ENCODE measurements at regions not wholly inside any gene's neighbourhood (a gene's known extent, or its start where the extent isn't known, plus 50 kb on each side); places are given as distances from the start of the nearest gene placed in this dataset.

DNA sequence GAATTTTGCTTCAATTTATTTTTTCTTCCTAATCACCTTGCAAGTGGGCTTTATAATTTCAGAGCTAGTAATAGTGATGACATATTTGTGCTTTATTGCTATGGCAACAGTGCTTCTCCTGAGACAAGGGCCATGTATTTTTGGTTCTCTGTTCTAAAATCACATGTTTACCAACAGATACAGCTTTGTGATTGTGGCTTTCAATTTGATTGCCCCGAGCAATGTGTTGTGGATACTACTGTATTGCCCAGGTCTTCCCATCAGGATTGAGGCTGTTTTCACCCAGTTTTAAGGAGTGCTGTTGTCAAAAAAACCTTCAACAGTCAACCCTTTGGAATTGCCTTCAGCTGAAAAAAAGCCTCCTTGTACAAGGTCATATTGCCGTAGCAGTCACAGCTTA lies 841.4 kb upstream of the VRK2 start:
- no peaks in the 10 kb centered on the region for H3K79me2 ChIP-seq
- H3K4me2 ChIP-seq = no peak overlapping the region
- no peaks in the 10 kb centered on the region for H4K20me1 ChIP-seq (ENCODE audit: insufficient read depth, poor library complexity, severe bottlenecking)
- DNase-seq (ENCODE audit: low spot score) = no peak
- WGBS (ENCODE audit: low lambda C conversion rate, missing lambda C conversion rate) = 93% methylated on average over 2 of the region's 2 CpGs
- H2AFZ ChIP-seq = no peak overlapping the region
- no peaks in the 10 kb centered on the region for H3K36me3 ChIP-seq (replicated peaks; ENCODE audit: insufficient read depth, low read depth)
- no peak overlapping the region for H3K4me3 ChIP-seq
- H3K4me1 ChIP-seq (ENCODE audit: insufficient read depth) = no peaks in the 10 kb centered on the region
- TF ChIP-seq EZH2phosphoT487 (IDR thresholded peaks at IDR 0.05; ENCODE audit: low read depth, severe bottlenecking, unreplicated experiment) (no peak), EZH2 (IDR thresholded peaks at IDR 0.05; ENCODE audit: borderline replicate concordance) (no peak)
- TF ChIP-seq, protein P1, sequence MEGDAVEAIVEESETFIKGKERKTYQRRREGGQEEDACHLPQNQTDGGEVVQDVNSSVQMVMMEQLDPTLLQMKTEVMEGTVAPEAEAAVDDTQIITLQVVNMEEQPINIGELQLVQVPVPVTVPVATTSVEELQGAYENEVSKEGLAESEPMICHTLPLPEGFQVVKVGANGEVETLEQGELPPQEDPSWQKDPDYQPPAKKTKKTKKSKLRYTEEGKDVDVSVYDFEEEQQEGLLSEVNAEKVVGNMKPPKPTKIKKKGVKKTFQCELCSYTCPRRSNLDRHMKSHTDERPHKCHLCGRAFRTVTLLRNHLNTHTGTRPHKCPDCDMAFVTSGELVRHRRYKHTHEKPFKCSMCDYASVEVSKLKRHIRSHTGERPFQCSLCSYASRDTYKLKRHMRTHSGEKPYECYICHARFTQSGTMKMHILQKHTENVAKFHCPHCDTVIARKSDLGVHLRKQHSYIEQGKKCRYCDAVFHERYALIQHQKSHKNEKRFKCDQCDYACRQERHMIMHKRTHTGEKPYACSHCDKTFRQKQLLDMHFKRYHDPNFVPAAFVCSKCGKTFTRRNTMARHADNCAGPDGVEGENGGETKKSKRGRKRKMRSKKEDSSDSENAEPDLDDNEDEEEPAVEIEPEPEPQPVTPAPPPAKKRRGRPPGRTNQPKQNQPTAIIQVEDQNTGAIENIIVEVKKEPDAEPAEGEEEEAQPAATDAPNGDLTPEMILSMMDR (IDR thresholded peaks at IDR 0.05; ENCODE audit: poor library complexity) = no peak
- no peak overlapping the region for H3K27ac ChIP-seq
- no peaks in the 10 kb centered on the region for H3K9me2 ChIP-seq (replicated peaks; ENCODE audit: insufficient read depth)
- no peaks in the 10 kb centered on the region for H3K9me3 ChIP-seq (ENCODE audit: low read depth)
- H3K27me3 ChIP-seq = no peaks in the 10 kb centered on the region

DNA sequence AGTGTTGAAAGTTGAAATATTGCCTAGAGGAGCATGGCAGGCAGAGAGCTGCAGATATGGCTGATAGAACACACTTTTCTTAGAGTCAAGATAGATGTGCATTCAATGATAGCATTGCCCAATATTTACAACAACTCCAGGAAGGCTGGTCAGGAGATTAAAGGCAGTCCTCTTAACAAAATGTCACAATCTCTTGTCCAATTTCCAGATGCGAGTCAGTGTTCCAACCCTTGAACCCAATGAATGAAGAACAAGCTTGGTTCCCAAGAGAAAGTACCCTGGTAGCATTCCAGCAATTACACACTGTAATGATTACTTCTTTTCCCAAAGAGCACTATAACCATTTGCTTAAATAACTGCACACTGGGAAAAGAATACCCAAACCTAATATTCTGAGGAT lies 839.4 kb upstream of the VRK2 start:
- Histone ChIP-seq H3K9me2 (replicated peaks; ENCODE audit: insufficient read depth) (no peaks in the 10 kb centered on the region), H3K27ac (no peak overlapping the region), H3K36me3 (replicated peaks; ENCODE audit: insufficient read depth, low read depth) (no peaks in the 10 kb centered on the region), H3K27me3 (no peaks in the 10 kb centered on the region), H4K20me1 (ENCODE audit: insufficient read depth, poor library complexity, severe bottlenecking) (no peaks in the 10 kb centered on the region), H3K4me3 (no peak overlapping the region), H2AFZ (no peak overlapping the region), H3K4me2 (no peak overlapping the region), H3K4me1 (ENCODE audit: insufficient read depth) (no peaks in the 10 kb centered on the region), H3K9me3 (ENCODE audit: low read depth) (no peaks in the 10 kb centered on the region), H3K79me2 (no peaks in the 10 kb centered on the region)
- WGBS (ENCODE audit: low lambda C conversion rate, missing lambda C conversion rate) = 92% methylated on average over 1 of the region's 1 CpG
- TF ChIP-seq, protein P1 (IDR thresholded peaks at IDR 0.05; ENCODE audit: poor library complexity) = no peak
- TF ChIP-seq EZH2 (IDR thresholded peaks at IDR 0.05; ENCODE audit: borderline replicate concordance) (no peak), EZH2phosphoT487 (IDR thresholded peaks at IDR 0.05; ENCODE audit: low read depth, severe bottlenecking, unreplicated experiment) (no peak)
- DNase-seq (ENCODE audit: low spot score) = no peak

- TF ChIP-seq, protein P1 (IDR thresholded peaks at IDR 0.05; ENCODE audit: poor library complexity) = no peak
- TF ChIP-seq EZH2phosphoT487 (IDR thresholded peaks at IDR 0.05; ENCODE audit: low read depth, severe bottlenecking, unreplicated experiment) (no peak), EZH2 (IDR thresholded peaks at IDR 0.05; ENCODE audit: borderline replicate concordance) (no peak)
- no peaks in the 10 kb centered on the region for H3K79me2 ChIP-seq
Measured at GRCh38 chr2:57209799-57210198, 836.8 kb upstream of the VRK2 start.

DNA sequence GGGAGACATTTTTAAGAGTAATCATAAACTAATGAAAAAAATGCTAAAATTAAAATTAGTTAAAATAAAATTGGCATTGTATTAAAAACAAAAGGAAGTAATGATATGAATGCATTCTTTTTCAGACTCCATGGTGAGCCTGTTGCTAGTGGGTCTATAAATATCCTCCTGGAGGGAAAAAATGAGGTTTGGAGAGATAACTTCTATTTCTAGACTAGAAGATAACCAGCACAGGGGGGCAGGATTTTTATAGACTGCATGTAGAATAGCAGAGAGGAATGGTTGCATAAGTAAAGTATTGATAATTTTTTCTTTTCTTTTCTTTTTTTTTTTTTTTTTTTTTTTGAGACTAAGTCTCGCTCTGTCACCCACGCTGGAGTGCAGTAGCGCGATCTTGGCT lies 835.8 kb upstream of the VRK2 start:
- Histone ChIP-seq H3K36me3 (replicated peaks; ENCODE audit: insufficient read depth, low read depth) (no peaks in the 10 kb centered on the region), H3K27me3 (no peaks in the 10 kb centered on the region), H3K79me2 (no peaks in the 10 kb centered on the region), H3K9me3 (ENCODE audit: low read depth) (no peaks in the 10 kb centered on the region), H3K4me1 (ENCODE audit: insufficient read depth) (no peaks in the 10 kb centered on the region), H3K9me2 (replicated peaks; ENCODE audit: insufficient read depth) (no peaks in the 10 kb centered on the region), H2AFZ (no peak overlapping the region), H3K4me3 (no peak overlapping the region), H3K27ac (no peak overlapping the region), H4K20me1 (ENCODE audit: insufficient read depth, poor library complexity, severe bottlenecking) (no peaks in the 10 kb centered on the region), H3K4me2 (no peak overlapping the region)
- WGBS (ENCODE audit: low lambda C conversion rate, missing lambda C conversion rate) = 90% methylated on average over 2 of the region's 4 CpGs
- TF ChIP-seq EZH2phosphoT487 (IDR thresholded peaks at IDR 0.05; ENCODE audit: low read depth, severe bottlenecking, unreplicated experiment) (no peak), EZH2 (IDR thresholded peaks at IDR 0.05; ENCODE audit: borderline replicate concordance) (no peak)
- TF ChIP-seq, protein P1 (IDR thresholded peaks at IDR 0.05; ENCODE audit: poor library complexity) = no peak
- no peak for DNase-seq (ENCODE audit: low spot score)

More at GRCh38 chr2:57209799-57210198, 836.8 kb upstream of the VRK2 start:
- Histone ChIP-seq H3K27me3 (no peaks in the 10 kb centered on the region), H3K4me2 (no peak overlapping the region), H3K36me3 (replicated peaks; ENCODE audit: insufficient read depth, low read depth) (no peaks in the 10 kb centered on the region), H3K9me2 (replicated peaks; ENCODE audit: insufficient read depth) (no peaks in the 10 kb centered on the region), H3K4me1 (ENCODE audit: insufficient read depth) (no peaks in the 10 kb centered on the region), H3K27ac (no peak overlapping the region), H4K20me1 (ENCODE audit: insufficient read depth, poor library complexity, severe bottlenecking) (no peaks in the 10 kb centered on the region), H2AFZ (no peak overlapping the region), H3K4me3 (no peak overlapping the region), H3K9me3 (ENCODE audit: low read depth) (no peaks in the 10 kb centered on the region)
- no peak for DNase-seq (ENCODE audit: low spot score)
- WGBS (ENCODE audit: low lambda C conversion rate, missing lambda C conversion rate) = 80% methylated on average over 4 of the region's 4 CpGs

Measured in hepatocyte (in vitro differentiated cells).